ENCODE measurements at regions not wholly inside any gene's neighbourhood (a gene's known extent, or its start where the extent isn't known, plus 50 kb on each side); places are given as distances from the start of the nearest gene placed in this dataset.

DNA sequence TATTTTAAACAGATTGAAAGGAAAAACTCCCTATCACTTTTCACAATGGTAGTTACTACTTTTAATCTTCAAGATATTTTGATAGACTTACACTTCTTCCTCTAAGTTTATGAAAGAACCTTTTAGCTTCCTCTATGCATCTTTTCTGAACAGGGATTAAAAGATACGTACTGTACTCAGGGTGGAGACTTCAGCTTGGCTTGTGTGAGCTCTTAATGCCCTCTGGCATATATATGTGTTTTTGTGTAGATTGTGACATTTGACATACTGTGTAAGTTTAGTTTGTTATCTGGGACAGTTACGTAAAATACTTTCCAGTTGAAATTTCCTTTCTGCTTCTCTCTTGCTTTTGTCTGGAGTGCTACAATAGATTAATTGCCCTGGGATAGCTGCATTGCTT lies 109.3 kb upstream of the NUDT6 start:
- TF ChIP-seq, protein P1, sequence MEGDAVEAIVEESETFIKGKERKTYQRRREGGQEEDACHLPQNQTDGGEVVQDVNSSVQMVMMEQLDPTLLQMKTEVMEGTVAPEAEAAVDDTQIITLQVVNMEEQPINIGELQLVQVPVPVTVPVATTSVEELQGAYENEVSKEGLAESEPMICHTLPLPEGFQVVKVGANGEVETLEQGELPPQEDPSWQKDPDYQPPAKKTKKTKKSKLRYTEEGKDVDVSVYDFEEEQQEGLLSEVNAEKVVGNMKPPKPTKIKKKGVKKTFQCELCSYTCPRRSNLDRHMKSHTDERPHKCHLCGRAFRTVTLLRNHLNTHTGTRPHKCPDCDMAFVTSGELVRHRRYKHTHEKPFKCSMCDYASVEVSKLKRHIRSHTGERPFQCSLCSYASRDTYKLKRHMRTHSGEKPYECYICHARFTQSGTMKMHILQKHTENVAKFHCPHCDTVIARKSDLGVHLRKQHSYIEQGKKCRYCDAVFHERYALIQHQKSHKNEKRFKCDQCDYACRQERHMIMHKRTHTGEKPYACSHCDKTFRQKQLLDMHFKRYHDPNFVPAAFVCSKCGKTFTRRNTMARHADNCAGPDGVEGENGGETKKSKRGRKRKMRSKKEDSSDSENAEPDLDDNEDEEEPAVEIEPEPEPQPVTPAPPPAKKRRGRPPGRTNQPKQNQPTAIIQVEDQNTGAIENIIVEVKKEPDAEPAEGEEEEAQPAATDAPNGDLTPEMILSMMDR (IDR thresholded peaks at IDR 0.05), result no peak
- TF ChIP-seq POLR2A (IDR thresholded peaks at IDR 0.05), result no peak
